ENCODE measurements at regions not wholly inside any gene's neighbourhood (a gene's known extent, or its start where the extent isn't known, plus 50 kb on each side); places are given as distances from the start of the nearest gene placed in this dataset.
"Not testable (repeated sequence)": the region's sequence is repeated elsewhere in the genome, so short reads cannot be mapped to it uniquely, and the experiment has no call there.

GRCh38 chr12:47493801-47494200 is 212.0 kb downstream of the RPAP3 start:
- TF ChIP-seq, protein P1, sequence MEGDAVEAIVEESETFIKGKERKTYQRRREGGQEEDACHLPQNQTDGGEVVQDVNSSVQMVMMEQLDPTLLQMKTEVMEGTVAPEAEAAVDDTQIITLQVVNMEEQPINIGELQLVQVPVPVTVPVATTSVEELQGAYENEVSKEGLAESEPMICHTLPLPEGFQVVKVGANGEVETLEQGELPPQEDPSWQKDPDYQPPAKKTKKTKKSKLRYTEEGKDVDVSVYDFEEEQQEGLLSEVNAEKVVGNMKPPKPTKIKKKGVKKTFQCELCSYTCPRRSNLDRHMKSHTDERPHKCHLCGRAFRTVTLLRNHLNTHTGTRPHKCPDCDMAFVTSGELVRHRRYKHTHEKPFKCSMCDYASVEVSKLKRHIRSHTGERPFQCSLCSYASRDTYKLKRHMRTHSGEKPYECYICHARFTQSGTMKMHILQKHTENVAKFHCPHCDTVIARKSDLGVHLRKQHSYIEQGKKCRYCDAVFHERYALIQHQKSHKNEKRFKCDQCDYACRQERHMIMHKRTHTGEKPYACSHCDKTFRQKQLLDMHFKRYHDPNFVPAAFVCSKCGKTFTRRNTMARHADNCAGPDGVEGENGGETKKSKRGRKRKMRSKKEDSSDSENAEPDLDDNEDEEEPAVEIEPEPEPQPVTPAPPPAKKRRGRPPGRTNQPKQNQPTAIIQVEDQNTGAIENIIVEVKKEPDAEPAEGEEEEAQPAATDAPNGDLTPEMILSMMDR (conservative IDR thresholded peaks at IDR 0.05; ENCODE audit: low read depth, low read length) = no peak
- DNase-seq (ENCODE audit: low read depth) = no peak
- H3K4me3 ChIP-seq (ENCODE audit: low read depth, low read length) = no peak overlapping the region

- DNase-seq (ENCODE audit: low read depth) = no peak
- H3K4me3 ChIP-seq (ENCODE audit: low read depth, low read length) = no peak overlapping the region
- TF ChIP-seq, protein P1 (conservative IDR thresholded peaks at IDR 0.05; ENCODE audit: low read depth, low read length) = no peak
These were observed 214.1 kb downstream of the RPAP3 start for GRCh38 chr12:47491516-47492305.

GRCh38 chr12:47488888-47489287 is 216.9 kb downstream of the RPAP3 start:
- DNase-seq (ENCODE audit: low read depth) = no peak
- TF ChIP-seq, protein P1 (conservative IDR thresholded peaks at IDR 0.05; ENCODE audit: low read depth, low read length) = no peak
- H3K4me3 ChIP-seq (ENCODE audit: low read depth, low read length) = no peak overlapping the region

GRCh38 chr12:47481041-47481440 is 224.8 kb downstream of the RPAP3 start:
- TF ChIP-seq, protein P1 (conservative IDR thresholded peaks at IDR 0.05; ENCODE audit: low read depth, low read length) = no peak
- H3K4me3 ChIP-seq (ENCODE audit: low read depth, low read length) = no peak overlapping the region
- no peak for DNase-seq (ENCODE audit: low read depth)

- H3K4me3 ChIP-seq (ENCODE audit: low read depth, low read length) = no peak overlapping the region
- no peak for DNase-seq (ENCODE audit: low read depth)
- TF ChIP-seq, protein P1 (conservative IDR thresholded peaks at IDR 0.05; ENCODE audit: low read depth, low read length) = no peak
These were observed 227.4 kb downstream of the RPAP3 start for GRCh38 chr12:47478426-47478825.

- no peak overlapping the region for H3K4me3 ChIP-seq (ENCODE audit: low read depth, low read length)
- DNase-seq (ENCODE audit: low read depth) = no peak
- TF ChIP-seq, protein P1 (conservative IDR thresholded peaks at IDR 0.05; ENCODE audit: low read depth, low read length) = no peak
These were observed 232.7 kb downstream of the RPAP3 start for GRCh38 chr12:47473091-47473490.

DNA sequence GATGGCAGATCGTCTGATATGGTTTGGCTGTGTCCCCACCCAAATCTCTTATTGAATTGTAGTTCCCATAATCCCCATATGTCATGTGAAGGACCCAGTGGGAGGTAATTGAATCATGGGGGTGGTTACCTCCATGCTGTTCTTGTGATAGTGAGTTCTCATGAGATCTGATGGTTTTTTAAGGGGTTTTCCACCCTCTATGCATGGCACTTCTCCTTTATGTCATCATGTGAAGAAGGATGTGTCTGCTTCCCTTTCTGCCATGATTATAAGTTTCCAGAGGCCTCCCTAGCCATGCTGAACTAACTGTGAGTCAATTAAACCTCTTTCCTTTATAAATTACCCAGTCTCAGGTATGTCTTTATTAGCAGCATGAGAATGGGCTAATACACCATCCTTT is 235.5 kb downstream of the RPAP3 start:
- not testable (repeated sequence) for H3K4me3 ChIP-seq (ENCODE audit: low read depth, low read length); DNase-seq (ENCODE audit: low read depth)

GRCh38 chr12:47463918-47464317 is 241.9 kb downstream of the RPAP3 start:
- not testable (repeated sequence) for DNase-seq (ENCODE audit: low read depth); H3K4me3 ChIP-seq (ENCODE audit: low read depth, low read length)

Data from choroid plexus epithelial cell (primary cell).